ENCODE measurements at regions not wholly inside any gene's neighbourhood (a gene's known extent, or its start where the extent isn't known, plus 50 kb on each side); places are given as distances from the start of the nearest gene placed in this dataset.

- Histone ChIP-seq H3F3A (ENCODE audit: insufficient read depth, low read length) (no peaks in the 10 kb centered on the region), H3K9ac (ENCODE audit: low read length) (no peak overlapping the region), H3K36me3 (ENCODE audit: insufficient read depth, low read length) (no peaks in the 10 kb centered on the region), H3K27ac (ENCODE audit: low read depth, low read length, poor library complexity, severe bottlenecking) (no peak overlapping the region), H3K4me1 (ENCODE audit: insufficient read depth, low read length, severe bottlenecking) (no peaks in the 10 kb centered on the region), H4K20me1 (ENCODE audit: insufficient read depth, low read length) (no peaks in the 10 kb centered on the region), H2AFZ (ENCODE audit: low read length) (no peak overlapping the region), H3K79me2 (ENCODE audit: insufficient read depth, low read length) (no peaks in the 10 kb centered on the region), H3K27me3 (ENCODE audit: insufficient read depth, low read length) (no peaks in the 10 kb centered on the region), H3K9me2 (ENCODE audit: low read depth, low read length) (no peaks in the 10 kb centered on the region), H3K9me3 (ENCODE audit: low read length) (peaks cover 2% of the 10 kb centered on the region; the same call in 1 of the 2 replicates), H3K4me3 (ENCODE audit: low read depth, low read length, poor library complexity, severe bottlenecking) (no peak overlapping the region), H3K4me2 (ENCODE audit: low read length) (no peak overlapping the region)
- TF ChIP-seq EZH2 (IDR thresholded peaks at IDR 0.05; ENCODE audit: borderline replicate concordance, low read length) (no peak), CTCF (IDR thresholded peaks at IDR 0.05; ENCODE audit: low read length) (no peak)
Measured at GRCh38 chr14:84303140-84303539, 1226.8 kb upstream of the FLRT2 start.

GRCh38 chr14:84312551-84312950 is 1217.4 kb upstream of the FLRT2 start:
- Histone ChIP-seq H3K4me2 (ENCODE audit: low read length) (no peak overlapping the region), H3F3A (ENCODE audit: insufficient read depth, low read length) (no peaks in the 10 kb centered on the region), H3K79me2 (ENCODE audit: insufficient read depth, low read length) (no peaks in the 10 kb centered on the region), H3K27me3 (ENCODE audit: insufficient read depth, low read length) (no peaks in the 10 kb centered on the region), H3K27ac (ENCODE audit: low read depth, low read length, poor library complexity, severe bottlenecking) (no peak overlapping the region), H3K4me1 (ENCODE audit: insufficient read depth, low read length, severe bottlenecking) (no peaks in the 10 kb centered on the region), H2AFZ (ENCODE audit: low read length) (no peak overlapping the region), H4K20me1 (ENCODE audit: insufficient read depth, low read length) (no peaks in the 10 kb centered on the region), H3K9me2 (ENCODE audit: low read depth, low read length) (no peaks in the 10 kb centered on the region), H3K4me3 (ENCODE audit: low read depth, low read length, poor library complexity, severe bottlenecking) (no peak overlapping the region), H3K36me3 (ENCODE audit: insufficient read depth, low read length) (no peaks in the 10 kb centered on the region), H3K9me3 (ENCODE audit: low read length) (no peaks in the 10 kb centered on the region), H3K9ac (ENCODE audit: low read length) (no peak overlapping the region)
- TF ChIP-seq CTCF (IDR thresholded peaks at IDR 0.05; ENCODE audit: low read length) (no peak), EZH2 (IDR thresholded peaks at IDR 0.05; ENCODE audit: borderline replicate concordance, low read length) (no peak)

- Histone ChIP-seq H3F3A (ENCODE audit: insufficient read depth, low read length) (no peaks in the 10 kb centered on the region), H3K4me1 (ENCODE audit: insufficient read depth, low read length, severe bottlenecking) (no peaks in the 10 kb centered on the region), H3K36me3 (ENCODE audit: insufficient read depth, low read length) (no peaks in the 10 kb centered on the region), H3K9me2 (ENCODE audit: low read depth, low read length) (no peaks in the 10 kb centered on the region), H4K20me1 (ENCODE audit: insufficient read depth, low read length) (no peaks in the 10 kb centered on the region), H3K27ac (ENCODE audit: low read depth, low read length, poor library complexity, severe bottlenecking) (no peak overlapping the region), H3K79me2 (ENCODE audit: insufficient read depth, low read length) (no peaks in the 10 kb centered on the region), H3K9ac (ENCODE audit: low read length) (no peak overlapping the region), H3K9me3 (ENCODE audit: low read length) (no peaks in the 10 kb centered on the region), H3K27me3 (ENCODE audit: insufficient read depth, low read length) (no peaks in the 10 kb centered on the region), H3K4me2 (ENCODE audit: low read length) (no peak overlapping the region), H2AFZ (ENCODE audit: low read length) (no peak overlapping the region), H3K4me3 (ENCODE audit: low read depth, low read length, poor library complexity, severe bottlenecking) (no peak overlapping the region)
- TF ChIP-seq EZH2 (IDR thresholded peaks at IDR 0.05; ENCODE audit: borderline replicate concordance, low read length), result no peak
Measured at GRCh38 chr14:84323450-84323849, 1206.5 kb upstream of the FLRT2 start.

GRCh38 chr14:84323978-84324377 is 1206.0 kb upstream of the FLRT2 start:
- no peak overlapping the region for H2AFZ ChIP-seq (ENCODE audit: low read length)
- TF ChIP-seq EZH2 (IDR thresholded peaks at IDR 0.05; ENCODE audit: borderline replicate concordance, low read length) (no peak), CTCF (IDR thresholded peaks at IDR 0.05; ENCODE audit: low read length) (no peak)
- H3K4me3 ChIP-seq (ENCODE audit: low read depth, low read length, poor library complexity, severe bottlenecking), result no peak overlapping the region
- no peaks in the 10 kb centered on the region for H3K79me2 ChIP-seq (ENCODE audit: insufficient read depth, low read length)
- no peak overlapping the region for H3K4me2 ChIP-seq (ENCODE audit: low read length)
- no peaks in the 10 kb centered on the region for H4K20me1 ChIP-seq (ENCODE audit: insufficient read depth, low read length)
- no peaks in the 10 kb centered on the region for H3K27me3 ChIP-seq (ENCODE audit: insufficient read depth, low read length)
- H3K9me2 ChIP-seq (ENCODE audit: low read depth, low read length), result no peaks in the 10 kb centered on the region
- H3F3A ChIP-seq (ENCODE audit: insufficient read depth, low read length), result no peaks in the 10 kb centered on the region
- no peaks in the 10 kb centered on the region for H3K4me1 ChIP-seq (ENCODE audit: insufficient read depth, low read length, severe bottlenecking)
- no peak overlapping the region for H3K27ac ChIP-seq (ENCODE audit: low read depth, low read length, poor library complexity, severe bottlenecking)
- H3K9ac ChIP-seq (ENCODE audit: low read length), result no peak overlapping the region
- H3K9me3 ChIP-seq (ENCODE audit: low read length), result no peaks in the 10 kb centered on the region
- no peaks in the 10 kb centered on the region for H3K36me3 ChIP-seq (ENCODE audit: insufficient read depth, low read length)
